HuH-7 (cell line): ENCODE measurements at regions not wholly inside any gene's neighbourhood (a gene's known extent, or its start where the extent isn't known, plus 50 kb on each side); places are given as distances from the start of the nearest gene placed in this dataset.
"Not testable (repeated sequence)": the region's sequence is repeated elsewhere in the genome, so short reads cannot be mapped to it uniquely, and the experiment has no call there.

Experiments
- DNase-seq: peaks from one replicate; pipeline ENCODE4 v3.0.0; 2011; ENCODE audit warnings: low spot score

GRCh38 chr2:166641516-166641915 is 147.5 kb upstream of the SCN7A start:
- DNase-seq: not testable (repeated sequence)

GRCh38 chr2:166637051-166637450 is 143.0 kb upstream of the SCN7A start:
- no peak for DNase-seq

GRCh38 chr2:166634706-166635105 is 140.7 kb upstream of the SCN7A start:
- no peak for DNase-seq

- DNase-seq: no peak
Measured at GRCh38 chr2:166632616-166633015, 138.6 kb upstream of the SCN7A start.

GRCh38 chr2:166628478-166629136 is 134.6 kb upstream of the SCN7A start:
- DNase-seq: no peak

- no peak for DNase-seq
Measured at GRCh38 chr2:166627893-166628292, 133.8 kb upstream of the SCN7A start.

- no peak for DNase-seq
Measured at GRCh38 chr2:166625670-166626069, 131.6 kb upstream of the SCN7A start.

GRCh38 chr2:166614503-166614902 is 120.5 kb upstream of the SCN7A start:
- DNase-seq: no peak

GRCh38 chr2:166614029-166614428 is 120.0 kb upstream of the SCN7A start:
- DNase-seq: no peak

- no peak for DNase-seq
Measured at GRCh38 chr2:166613226-166613625, 119.2 kb upstream of the SCN7A start.

GRCh38 chr2:166612214-166612613 is 118.2 kb upstream of the SCN7A start:
- no peak for DNase-seq

- no peak for DNase-seq
Measured at GRCh38 chr2:166610913-166611305, 116.9 kb upstream of the SCN7A start.

- no peak for DNase-seq
Measured at GRCh38 chr2:166610180-166610912, 116.3 kb upstream of the SCN7A start.

- peak; percentile 33 for DNase-seq
Measured at GRCh38 chr2:166609183-166609959, 115.3 kb upstream of the SCN7A start.

- DNase-seq: no peak
Measured at GRCh38 chr2:166607880-166608279, 113.8 kb upstream of the SCN7A start.

GRCh38 chr2:166593403-166593802 is 99.4 kb upstream of the SCN7A start:
- DNase-seq: no peak

- DNase-seq: no peak
Measured at GRCh38 chr2:166592750-166593149, 98.7 kb upstream of the SCN7A start.

GRCh38 chr2:166591226-166591625 is 97.2 kb upstream of the SCN7A start:
- no peak for DNase-seq

- no peak for DNase-seq
Measured at GRCh38 chr2:166573391-166573790, 79.3 kb upstream of the SCN7A start.

- no peak for DNase-seq
Measured at GRCh38 chr2:166572937-166573336, 78.9 kb upstream of the SCN7A start.

- DNase-seq: no peak
Measured at GRCh38 chr2:166568409-166568808, 74.4 kb upstream of the SCN7A start.

GRCh38 chr2:166565501-166565900 is 71.5 kb upstream of the SCN7A start:
- DNase-seq: no peak

- no peak for DNase-seq
Measured at GRCh38 chr2:166563894-166564293, 69.8 kb upstream of the SCN7A start.
